ENCODE measurements at regions not wholly inside any gene's neighbourhood (a gene's known extent, or its start where the extent isn't known, plus 50 kb on each side); places are given as distances from the start of the nearest gene placed in this dataset.

GRCh38 chr9:68648971-68649370 lies 56.1 kb upstream of the PIP5K1B start:
- no peak for DNase-seq

DNA sequence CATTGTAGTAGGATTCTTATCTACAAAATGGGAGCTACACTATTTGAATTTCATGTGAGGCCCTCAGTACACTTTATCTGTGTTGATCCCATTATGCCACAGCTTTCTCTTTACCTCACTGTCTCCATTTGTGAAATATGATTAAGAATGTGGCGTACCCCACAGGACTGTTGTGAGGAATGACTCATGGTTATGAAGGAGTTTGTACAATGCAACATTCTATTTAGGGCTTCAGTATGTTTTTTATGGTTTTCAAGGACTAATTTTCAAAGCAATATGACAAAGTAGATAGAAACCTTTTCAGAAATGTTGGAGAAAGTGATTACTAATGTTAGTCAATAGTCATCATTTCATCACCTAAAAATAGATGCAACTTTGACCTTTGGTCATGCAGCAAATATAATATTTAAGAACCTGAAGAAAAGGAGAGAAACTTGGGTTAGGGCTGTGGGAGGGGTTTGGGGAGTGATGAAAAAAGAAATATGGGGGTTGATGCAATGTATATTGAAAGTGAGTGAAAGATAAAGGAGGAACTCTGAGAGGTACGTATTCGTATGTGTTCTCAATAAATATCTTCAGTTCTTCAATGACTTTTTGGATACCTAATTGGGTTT lies 53.7 kb upstream of the PIP5K1B start:
- peak; percentile 53 for DNase-seq

- DNase-seq, result no peak
Observed at GRCh38 chr9:68653141-68653595, 51.9 kb upstream of the PIP5K1B start.

GRCh38 chr9:68654075-68654474 lies 51.0 kb upstream of the PIP5K1B start:
- no peak for DNase-seq
